GM12865 (cell line): ENCODE measurements at regions not wholly inside any gene's neighbourhood (a gene's known extent, or its start where the extent isn't known, plus 50 kb on each side); places are given as distances from the start of the nearest gene placed in this dataset.
A peak's percentile ranks its signal among the peaks of the same experiment; 100 is the strongest.

Experiments
- DNase-seq: peaks from one replicate; pipeline ENCODE4 v3.0.0; 2010; ENCODE audit warnings: low read depth
- H3K4me3 ChIP-seq: 2 replicates; pipeline ENCODE4 v1.5.1; 2011; ENCODE audit warnings: mild to moderate bottlenecking, low read depth, low read length, control low read depth
- TF ChIP-seq, protein P1 (sequence below): IDR thresholded peaks from 2 replicates; pipeline ENCODE4 v1.5.1; 2011; ENCODE audit warnings: low read length, control low read depth, low read depth, inconsistent platforms; ENCODE audit not compliant: insufficient read depth; ENCODE audit errors: missing control alignments

DNA sequence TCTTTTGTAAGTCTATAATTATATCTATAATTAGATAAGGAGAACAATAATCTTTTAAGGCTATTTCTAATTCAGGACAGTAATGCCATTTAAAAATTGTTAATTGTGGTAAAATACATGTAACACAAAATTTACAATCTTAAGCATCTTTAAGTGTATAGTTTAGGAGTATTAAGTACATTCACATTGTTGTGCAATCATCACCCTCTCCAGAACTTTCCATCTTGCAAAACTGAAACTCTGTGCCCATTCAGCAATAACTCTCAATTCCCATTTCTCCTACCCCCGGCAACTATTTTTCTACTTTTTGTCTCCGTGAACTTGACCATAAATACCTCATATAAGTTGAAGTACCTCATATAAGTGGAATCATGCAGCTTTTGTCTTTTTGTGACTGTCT is 93.9 kb upstream of the KCNA3 start:
- DNase-seq: no peak
- H3K4me3 ChIP-seq: no peak overlapping the region
- TF ChIP-seq, protein P1, sequence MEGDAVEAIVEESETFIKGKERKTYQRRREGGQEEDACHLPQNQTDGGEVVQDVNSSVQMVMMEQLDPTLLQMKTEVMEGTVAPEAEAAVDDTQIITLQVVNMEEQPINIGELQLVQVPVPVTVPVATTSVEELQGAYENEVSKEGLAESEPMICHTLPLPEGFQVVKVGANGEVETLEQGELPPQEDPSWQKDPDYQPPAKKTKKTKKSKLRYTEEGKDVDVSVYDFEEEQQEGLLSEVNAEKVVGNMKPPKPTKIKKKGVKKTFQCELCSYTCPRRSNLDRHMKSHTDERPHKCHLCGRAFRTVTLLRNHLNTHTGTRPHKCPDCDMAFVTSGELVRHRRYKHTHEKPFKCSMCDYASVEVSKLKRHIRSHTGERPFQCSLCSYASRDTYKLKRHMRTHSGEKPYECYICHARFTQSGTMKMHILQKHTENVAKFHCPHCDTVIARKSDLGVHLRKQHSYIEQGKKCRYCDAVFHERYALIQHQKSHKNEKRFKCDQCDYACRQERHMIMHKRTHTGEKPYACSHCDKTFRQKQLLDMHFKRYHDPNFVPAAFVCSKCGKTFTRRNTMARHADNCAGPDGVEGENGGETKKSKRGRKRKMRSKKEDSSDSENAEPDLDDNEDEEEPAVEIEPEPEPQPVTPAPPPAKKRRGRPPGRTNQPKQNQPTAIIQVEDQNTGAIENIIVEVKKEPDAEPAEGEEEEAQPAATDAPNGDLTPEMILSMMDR: no peak

DNA sequence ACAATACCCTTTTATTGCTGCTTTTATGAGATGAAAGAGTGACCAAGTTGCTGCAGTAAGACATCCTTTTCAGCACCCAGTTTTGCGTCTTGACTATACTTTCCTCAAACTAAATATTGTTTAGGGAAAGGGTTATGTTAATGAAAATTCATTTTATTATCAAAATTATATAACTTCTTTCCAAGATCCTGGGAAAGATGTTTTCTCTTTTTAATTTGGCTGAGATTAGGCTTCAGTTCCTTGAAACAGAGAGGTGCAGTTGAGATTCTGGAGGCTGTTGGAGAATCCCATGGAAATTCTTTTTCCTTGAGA is 91.6 kb upstream of the KCNA3 start:
- no peak for DNase-seq
- TF ChIP-seq, protein P1: no peak
- no peak overlapping the region for H3K4me3 ChIP-seq

DNA sequence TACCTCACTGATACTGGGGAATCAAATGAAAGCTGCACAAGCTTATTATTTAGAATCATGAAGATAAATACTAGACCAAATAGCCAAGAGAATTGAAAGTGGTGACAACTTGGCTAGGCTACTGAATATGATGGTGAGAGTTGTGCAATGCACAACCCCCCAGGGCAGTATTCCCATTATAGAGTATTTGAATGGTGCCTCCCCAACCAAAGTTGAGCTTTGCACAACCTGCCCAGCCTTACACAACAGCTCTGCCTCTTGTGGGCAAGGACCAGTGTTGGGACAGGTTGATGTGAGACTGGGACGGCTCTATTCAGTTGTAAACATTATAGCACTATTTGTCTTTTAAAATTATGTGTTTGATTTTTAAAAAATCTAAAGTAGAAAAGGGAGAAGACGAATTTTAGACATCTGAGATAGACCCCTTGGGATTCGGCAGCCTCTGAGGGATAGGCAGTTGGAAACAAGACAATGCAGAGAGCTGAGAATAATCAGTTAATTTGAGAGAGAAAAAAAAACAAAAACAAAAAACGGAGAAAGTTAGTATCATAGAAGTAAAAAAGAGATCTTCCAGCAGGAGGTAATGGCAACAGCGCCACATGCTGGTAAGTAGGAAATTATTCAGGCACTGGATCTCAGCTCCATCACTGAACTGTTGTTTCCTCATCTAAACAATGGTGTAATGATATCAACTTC is 91.0 kb upstream of the KCNA3 start:
- TF ChIP-seq, protein P1: peak; percentile 78
- H3K4me3 ChIP-seq: no peak overlapping the region
- peak; percentile 80 for DNase-seq

DNA sequence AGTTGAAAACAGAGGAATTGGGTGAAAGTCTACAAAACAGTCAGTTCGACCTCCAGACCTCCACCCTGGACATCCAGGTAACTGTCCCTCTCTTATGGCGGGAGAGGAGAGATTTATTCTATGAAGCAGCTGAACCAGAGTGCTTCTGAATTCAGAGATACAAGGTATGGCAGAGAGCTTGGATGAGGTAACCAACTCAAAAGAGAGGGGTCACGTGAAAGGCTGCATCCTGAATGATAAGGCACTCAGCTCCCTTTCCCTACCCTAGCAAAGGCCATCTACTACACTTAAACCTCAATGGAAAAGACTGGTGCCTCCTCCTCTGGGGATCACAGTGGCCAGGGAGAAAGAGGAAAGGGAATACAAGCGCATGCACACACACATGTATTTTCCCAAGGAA is 88.4 kb upstream of the KCNA3 start:
- no peak overlapping the region for H3K4me3 ChIP-seq
- DNase-seq: no peak
- TF ChIP-seq, protein P1: no peak

DNA sequence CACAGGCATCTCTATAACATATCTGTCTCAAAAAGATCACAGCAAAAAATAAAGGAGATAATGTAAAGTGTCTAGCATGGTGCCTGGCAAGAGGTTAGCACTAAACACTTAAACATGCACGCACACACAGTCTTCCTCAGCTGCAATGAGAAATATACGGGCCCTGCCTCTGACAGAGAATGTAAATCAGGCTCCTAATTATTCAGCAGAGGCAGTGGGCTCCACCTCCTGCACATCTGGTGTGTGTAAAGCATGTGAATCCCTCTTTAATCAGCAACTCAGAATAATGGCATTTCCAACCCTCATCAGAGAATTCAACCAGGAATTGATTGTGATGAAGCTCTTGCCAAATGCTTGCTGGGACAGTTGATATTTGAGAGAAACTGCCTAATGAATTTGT is 85.6 kb upstream of the KCNA3 start:
- TF ChIP-seq, protein P1: no peak
- no peak for DNase-seq
- H3K4me3 ChIP-seq: no peak overlapping the region

DNA sequence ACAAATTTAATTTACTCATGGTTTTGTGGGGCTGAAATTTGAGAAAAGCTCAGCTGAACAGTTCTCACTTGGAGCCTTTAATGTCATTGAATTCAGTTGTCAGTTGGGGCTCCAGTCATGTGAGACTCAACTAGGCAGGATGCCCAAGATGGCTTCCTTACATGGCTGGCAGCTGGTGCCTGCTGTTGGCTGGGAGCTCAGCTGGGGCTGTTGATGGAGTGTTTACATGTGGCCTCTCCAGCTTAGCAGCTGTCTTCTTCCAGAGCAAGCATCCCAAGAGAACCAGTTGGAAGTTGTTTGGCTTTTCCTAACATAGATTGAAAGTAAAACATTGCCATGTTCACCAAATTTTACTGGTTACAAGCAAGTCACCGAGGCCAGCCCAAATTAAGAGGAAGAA is 81.8 kb upstream of the KCNA3 start:
- TF ChIP-seq, protein P1: no peak
- DNase-seq: no peak
- no peak overlapping the region for H3K4me3 ChIP-seq
